H1 (cell line): ENCODE measurements at regions not wholly inside any gene's neighbourhood (a gene's known extent, or its start where the extent isn't known, plus 50 kb on each side); places are given as distances from the start of the nearest gene placed in this dataset.

Experiments
- CTCF ChIA-PET: fragments of 300-600 bp; sonication (Branson Sonifier 250); formaldehyde crosslinking; loops from one replicate; lab custom pipeline; 2021; ENCODE audit not compliant: partially characterized antibody; lab: Charles Lee
- POLR2A ChIA-PET: fragments of 300-600 bp; sonication (Branson Sonifier 250); formaldehyde crosslinking; loops from one replicate; lab custom pipeline; 2021; ENCODE audit warnings: inconsistent platforms; ENCODE audit not compliant: partially characterized antibody; lab: Charles Lee
- DNase-seq, 2 experiments: peaks; one replicate each; pipeline versions ENCODE4 v3.0.0 to v3.0.0-alpha.2; 2010 to 2022; ENCODE audit warnings: low spot score in 2 of 2, low read depth in 1 of 2, mixed read lengths in 1 of 2
- FAIRE-seq: peaks from 2 replicates; lab custom pipeline; 2011; peaks lifted over from hg19 to GRCh38; lab: Jason Lieb, UNC
- H2AFZ ChIP-seq: 2 replicates; pipeline ENCODE4 v1.8.1; 2012; ENCODE audit warnings: low read length, inconsistent platforms
- H2AK5ac ChIP-seq: 2 replicates; pipeline ENCODE4 v1.6.1; 2013; ENCODE audit warnings: low read depth, low read length
- H2BK120ac ChIP-seq: replicated peaks from 2 replicates; pipeline ENCODE3; 2013; ENCODE audit warnings: low read depth, low read length, inconsistent platforms
- H2BK12ac ChIP-seq: 2 replicates; pipeline ENCODE4 v1.6.1; 2013; ENCODE audit warnings: low read depth, low read length
- H2BK15ac ChIP-seq: 2 replicates; pipeline ENCODE4 v1.6.1; 2013; ENCODE audit warnings: low read length
- H2BK20ac ChIP-seq: 2 replicates; pipeline ENCODE4 v1.6.1; 2013; ENCODE audit warnings: low read length
- H2BK5ac ChIP-seq: 2 replicates; pipeline ENCODE4 v1.6.1; 2013; ENCODE audit warnings: low read depth, low read length
- H3K14ac ChIP-seq: 2 replicates; pipeline ENCODE4 v1.6.1; 2013; ENCODE audit warnings: inconsistent platforms; ENCODE audit not compliant: insufficient read length
- H3K18ac ChIP-seq: 2 replicates; pipeline ENCODE4 v1.6.1; 2013; ENCODE audit warnings: low read length; ENCODE audit errors: extremely low read depth
- H3K23ac ChIP-seq: 2 replicates; pipeline ENCODE4 v1.6.1; 2013; ENCODE audit warnings: inconsistent platforms; ENCODE audit not compliant: insufficient read length
- H3K23me2 ChIP-seq: 2 replicates; pipeline ENCODE4 v1.6.1; 2013; ENCODE audit warnings: low read depth, low read length
- H3K27ac ChIP-seq: 2 replicates; pipeline ENCODE4 v1.6.1; 2011; ENCODE audit warnings: low read depth, low read length, inconsistent platforms
- H3K27me3 ChIP-seq, 4 experiments: replicated peaks in 1 of 4; 1 replicate in 1 of 4; 2 replicates in 3 of 4; pipeline versions ENCODE4 v1.6.1 to v1.8.1; 2011 to 2013; ENCODE audit warnings: low read length in 3 of 4, mild to moderate bottlenecking in 3 of 4, inconsistent platforms in 2 of 4, mixed read lengths in 2 of 4, moderate library complexity in 1 of 4; ENCODE audit not compliant: control insufficient read depth in 3 of 4, insufficient read depth in 3 of 4; ENCODE audit errors: extremely low read depth in 1 of 4
- H3K36me3 ChIP-seq, 4 experiments: 2 replicates each; pipeline versions ENCODE4 v1.6.1 to v1.8.1; 2011 to 2013; ENCODE audit warnings: mild to moderate bottlenecking in 4 of 4, low read length in 3 of 4, moderate library complexity in 2 of 4, control low read depth in 1 of 4, inconsistent platforms in 1 of 4; ENCODE audit not compliant: insufficient read depth in 4 of 4, control insufficient read depth in 2 of 4
- H3K4ac ChIP-seq: replicated peaks from 2 replicates; pipeline ENCODE3; 2013; ENCODE audit warnings: low read length, low read depth, mixed read lengths, inconsistent platforms; ENCODE audit not compliant: insufficient read length
- H3K4me1 ChIP-seq, 4 experiments: replicated peaks in 1 of 4; 1 replicate in 1 of 4; 2 replicates in 3 of 4; pipeline versions ENCODE4 v1.6.1 to v1.8.1; 2011 to 2013; ENCODE audit warnings: low read length in 3 of 4, inconsistent platforms in 2 of 4, mixed read lengths in 1 of 4; ENCODE audit not compliant: insufficient read depth in 4 of 4, control insufficient read depth in 3 of 4
- H3K4me2 ChIP-seq, 2 experiments: 2 replicates each; pipeline versions ENCODE4 v1.6.1 to v1.8.1; 2011 to 2013; ENCODE audit warnings: low read depth in 2 of 2, low read length in 2 of 2, control low read depth in 1 of 2, inconsistent platforms in 1 of 2, mild to moderate bottlenecking in 1 of 2; ENCODE audit not compliant: insufficient read depth in 1 of 2
- H3K4me3 ChIP-seq, 4 experiments: fragments of 200-600, 300-600 bp in 1 of 4; sonication (generic), shearing (Covaris generic), sonication (Bioruptor Twin) in 1 of 4; 2 replicates each; pipeline versions ENCODE4 v1.5.1 to v1.8.1; 2011 to 2016; ENCODE audit warnings: low read length in 4 of 4, low read depth in 3 of 4, control low read depth in 2 of 4, inconsistent platforms in 2 of 4, mild to moderate bottlenecking in 2 of 4, mixed read lengths in 1 of 4, moderate library complexity in 1 of 4; ENCODE audit not compliant: insufficient read depth in 2 of 4; ENCODE audit errors: extremely low read depth in 1 of 4
- H3K56ac ChIP-seq: replicated peaks from 2 replicates; pipeline ENCODE3; 2013; ENCODE audit warnings: low read depth, mild to moderate bottlenecking, mixed read lengths, low read length, inconsistent platforms; ENCODE audit not compliant: insufficient read length
- H3K79me1 ChIP-seq: 2 replicates; pipeline ENCODE4 v1.6.1; 2013; ENCODE audit warnings: low read depth, low read length, control low read depth
- H3K79me2 ChIP-seq, 2 experiments: 2 replicates each; pipeline versions ENCODE4 v1.6.1 to v1.8.1; 2012 to 2013; ENCODE audit warnings: low read length in 2 of 2, mild to moderate bottlenecking in 2 of 2, inconsistent platforms in 1 of 2; ENCODE audit not compliant: insufficient read depth in 2 of 2, control insufficient read depth in 1 of 2
- H3K9ac ChIP-seq, 4 experiments: replicated peaks in 1 of 4; 1 replicate in 1 of 4; 2 replicates in 3 of 4; pipeline versions ENCODE4 v1.6.1 to v1.8.1; 2011 to 2013; ENCODE audit warnings: low read depth in 3 of 4, low read length in 3 of 4, control low read depth in 2 of 4, mild to moderate bottlenecking in 2 of 4, moderate library complexity in 2 of 4, inconsistent platforms in 1 of 4; ENCODE audit errors: extremely low read depth in 1 of 4
- H3K9me3 ChIP-seq, 2 experiments: 2 replicates each; pipeline versions ENCODE4 v1.6.1 to v1.8.1; 2012 to 2013; ENCODE audit warnings: mild to moderate bottlenecking in 2 of 2, moderate library complexity in 2 of 2, control low read depth in 1 of 2, inconsistent platforms in 1 of 2, low read depth in 1 of 2, low read length in 1 of 2, mixed read lengths in 1 of 2; ENCODE audit not compliant: insufficient read depth in 2 of 2
- H4K20me1 ChIP-seq, 2 experiments: replicated peaks in 1 of 2; 2 replicates each; pipeline versions ENCODE3 to v1.8.1; 2011 to 2013; ENCODE audit warnings: inconsistent platforms in 2 of 2, low read length in 2 of 2, mild to moderate bottlenecking in 1 of 2; ENCODE audit not compliant: insufficient read depth in 2 of 2, control insufficient read depth in 1 of 2
- H4K5ac ChIP-seq: 2 replicates; pipeline ENCODE4 v1.6.1; 2013; ENCODE audit warnings: low read length, low read depth, mixed read lengths, inconsistent platforms; ENCODE audit not compliant: insufficient read length
- H4K8ac ChIP-seq: 2 replicates; pipeline ENCODE4 v1.8.0; 2013; ENCODE audit warnings: mild to moderate bottlenecking, moderate library complexity, low read length, inconsistent platforms; ENCODE audit not compliant: insufficient read depth; ENCODE audit errors: extremely low read depth
- H4K91ac ChIP-seq: replicated peaks from 2 replicates; pipeline ENCODE3; 2013; ENCODE audit warnings: low read length, mixed read lengths, inconsistent platforms; ENCODE audit not compliant: insufficient read length
- CEBPB ChIP-seq: IDR thresholded peaks from 2 replicates; pipeline ENCODE4 v1.6.1; 2012; ENCODE audit warnings: low read depth, low read length
- KDM1A ChIP-seq: fragments of 200-600, 300-600 bp; sonication (generic); IDR thresholded peaks from 2 replicates; pipeline ENCODE4 v1.7.1; 2016; ENCODE audit warnings: mild to moderate bottlenecking, low read length, borderline replicate concordance
- KDM5A ChIP-seq: fragments of 200-600 bp; IDR thresholded peaks from 2 replicates; pipeline ENCODE4 v1.7.1; 2012; ENCODE audit warnings: mild to moderate bottlenecking, low read length, inconsistent platforms, mixed read lengths
- WGBS, 2 experiments: shearing (Covaris generic) in 1 of 2; methylation state at CpG; one replicate each; pipeline versions ENCODE4 v1.1.6 to v1.1.7; 2013 to 2015; ENCODE audit warnings: low lambda C conversion rate in 2 of 2, mixed read lengths in 2 of 2, inconsistent platforms in 1 of 2, low coverage in 1 of 2, missing lambda C conversion rate in 1 of 2; ENCODE audit not compliant: insufficient replicate concordance in 2 of 2, insufficient coverage in 1 of 2, insufficient read length in 1 of 2; ENCODE audit errors: extremely low coverage in 1 of 2, missing lambda C conversion rate in 1 of 2; 5-methylcytosine and 5-hydroxymethylcytosine counted together

DNA sequence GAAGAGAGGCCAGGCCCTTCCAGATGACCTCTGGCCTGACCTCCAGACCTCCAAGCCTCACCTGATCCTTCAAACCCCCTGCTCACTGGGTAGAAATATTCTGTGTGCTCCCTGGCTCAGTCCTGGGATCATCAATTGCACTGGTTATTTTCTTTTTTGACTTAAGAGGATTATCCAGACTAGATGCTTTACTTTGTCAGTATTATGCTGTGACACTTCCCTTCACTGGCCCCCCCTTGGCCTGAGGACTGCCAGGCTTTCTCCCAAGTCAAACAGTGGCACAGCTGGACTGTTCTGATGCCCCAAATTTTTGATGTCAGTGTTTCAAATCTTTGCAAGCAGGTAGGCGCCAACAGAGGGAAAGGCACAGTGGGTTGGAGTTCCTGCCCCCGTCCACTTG is 156.3 kb upstream of the SKOR2 start:
- POLR2A ChIA-PET: no interaction called here
- Histone ChIP-seq H3K9ac (no peak overlapping the region), H3K23ac (no peak overlapping the region), H4K91ac (no peak overlapping the region), H3K4me2 (no peak overlapping the region), H3K4ac (no peak overlapping the region), H2AK5ac (no peak overlapping the region), H2BK20ac (no peak overlapping the region), H2BK120ac (no peak overlapping the region), H3K56ac (no peak overlapping the region), H3K27ac (no peak overlapping the region), H2BK5ac (no peak overlapping the region), H3K4me3 (no peak overlapping the region), H3K14ac (no peak overlapping the region), H3K27me3 (peaks cover 0 to 2% (median 0%) of the 10 kb centered on the region in 4 experiments; a peak in 2 of 7 replicates), H3K36me3 (no peaks in the 10 kb centered on the region; a peak in 1 of 8 replicates), H3K79me2 (no peaks in the 10 kb centered on the region), H2BK15ac (no peak overlapping the region), H3K9me3 (no peaks in the 10 kb centered on the region), H3K18ac (no peak overlapping the region), H4K5ac (no peak overlapping the region), H2AFZ (no peak overlapping the region), H4K20me1 (no peaks in the 10 kb centered on the region), H3K79me1 (no peaks in the 10 kb centered on the region), H3K4me1 (peaks cover 4 to 12% (median 9%) of the 10 kb centered on the region in 4 experiments; a peak in 6 of 7 replicates), H2BK12ac (no peak overlapping the region), H4K8ac (no peak overlapping the region), H3K23me2 (no peaks in the 10 kb centered on the region)
- TF ChIP-seq KDM1A: no peak
- no peak for TF ChIP-seq KDM5A
- TF ChIP-seq CEBPB: no peak
- CTCF ChIA-PET: interaction anchor here (4.6 kb wide), 1 partner anchor 11 kb away, joined by 40 read pairs; no protein-coding TSS in a partner anchor
- DNase-seq (no peak), FAIRE-seq (no peak)
- 97% methylated on average over 2 of the region's 2 CpGs; no CpG with 5 or more reads in 1 of the 2 experiments for WGBS, 2 experiments
